GM18868 (cell line): ENCODE measurements at regions not wholly inside any gene's neighbourhood (a gene's known extent, or its start where the extent isn't known, plus 50 kb on each side); places are given as distances from the start of the nearest gene placed in this dataset.
"Not testable (repeated sequence)": the region's sequence is repeated elsewhere in the genome, so short reads cannot be mapped to it uniquely, and the experiment has no call there.

Source experiments
- ATAC-seq: cut with Tn5 transposase; IDR thresholded peaks from one replicate; pipeline ENCODE4 v1.9.1; 2021; ENCODE audit warnings: mild to moderate bottlenecking, moderate library complexity; ENCODE audit not compliant: unreplicated experiment

DNA sequence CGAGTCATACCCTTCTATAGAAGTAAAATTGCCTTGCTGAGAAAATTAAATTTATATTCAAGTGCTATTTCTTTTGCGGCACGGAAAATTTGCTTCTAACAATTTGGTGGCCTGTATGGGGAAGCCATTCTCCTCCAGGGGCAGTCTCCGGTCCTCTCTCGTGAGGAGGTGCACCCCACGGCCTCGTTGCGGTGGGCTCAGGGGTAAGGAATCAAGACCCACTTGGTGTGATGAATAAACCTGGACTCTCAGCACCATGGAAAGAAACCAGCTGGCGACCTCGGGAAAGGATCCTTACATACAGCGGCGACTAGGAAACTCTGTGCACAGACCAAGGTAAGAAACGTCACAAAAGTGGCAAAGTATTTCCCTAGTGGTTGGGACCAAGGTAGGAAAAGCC is 252.9 kb downstream of the DPY19L2 start:
- no peak for ATAC-seq

DNA sequence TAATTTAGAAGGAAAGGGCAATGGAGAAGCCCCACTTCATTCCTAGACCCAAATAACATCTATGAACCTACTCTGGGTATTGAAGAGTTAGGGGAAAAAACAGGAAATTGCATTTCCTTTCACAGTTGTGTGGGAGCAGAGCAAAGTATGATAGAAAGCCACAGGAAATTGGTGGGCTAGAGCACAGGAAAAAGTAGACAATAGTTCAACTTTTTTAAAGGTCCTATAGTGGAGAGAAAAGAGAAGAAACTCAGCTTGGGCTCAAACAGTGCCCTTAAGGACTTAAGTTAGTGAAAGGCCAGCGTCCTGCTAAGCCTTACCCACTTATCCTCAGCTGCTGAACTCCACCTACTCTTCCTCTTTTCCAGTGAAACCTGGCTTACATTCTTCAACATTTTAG is 258.1 kb downstream of the DPY19L2 start:
- ATAC-seq: no peak

DNA sequence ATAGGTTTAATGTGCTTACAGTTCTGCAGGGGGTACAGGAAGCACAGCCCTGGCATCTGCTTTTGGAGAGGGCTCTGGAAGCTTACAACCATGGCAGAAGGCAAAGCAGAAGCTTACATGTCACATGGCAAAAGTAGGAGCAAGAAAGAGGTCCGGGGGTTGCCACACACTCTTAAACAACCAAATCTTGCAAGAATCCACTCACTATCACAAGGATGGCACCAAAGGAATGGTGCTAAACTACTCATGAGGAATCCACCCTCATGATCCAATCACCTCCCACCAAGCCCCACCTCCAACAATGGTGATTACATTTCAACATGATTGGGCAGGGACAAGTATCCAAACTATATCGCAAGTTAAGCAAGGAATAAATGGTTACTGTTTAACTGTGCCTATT is 255.8 kb upstream of the AVPR1A start:
- ATAC-seq: no peak

DNA sequence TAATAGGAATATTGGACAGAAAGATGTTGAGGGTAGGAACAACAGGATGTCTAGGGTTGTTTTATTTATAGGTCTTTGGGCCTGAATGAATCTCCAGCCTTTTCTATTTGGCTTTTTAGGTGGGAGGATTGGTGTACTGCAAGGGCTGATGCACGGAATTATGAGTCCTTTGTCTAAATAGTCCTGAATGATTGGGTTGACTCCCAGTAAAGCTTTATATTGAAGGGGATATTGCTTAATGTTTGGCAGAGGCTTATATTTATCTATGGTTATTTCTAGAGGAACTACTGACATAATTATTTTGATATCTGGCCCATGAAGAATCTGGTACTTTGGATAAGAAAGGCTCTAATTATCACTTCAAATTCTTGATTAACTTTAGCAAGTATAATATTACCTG is 253.6 kb upstream of the AVPR1A start:
- no peak for ATAC-seq

DNA sequence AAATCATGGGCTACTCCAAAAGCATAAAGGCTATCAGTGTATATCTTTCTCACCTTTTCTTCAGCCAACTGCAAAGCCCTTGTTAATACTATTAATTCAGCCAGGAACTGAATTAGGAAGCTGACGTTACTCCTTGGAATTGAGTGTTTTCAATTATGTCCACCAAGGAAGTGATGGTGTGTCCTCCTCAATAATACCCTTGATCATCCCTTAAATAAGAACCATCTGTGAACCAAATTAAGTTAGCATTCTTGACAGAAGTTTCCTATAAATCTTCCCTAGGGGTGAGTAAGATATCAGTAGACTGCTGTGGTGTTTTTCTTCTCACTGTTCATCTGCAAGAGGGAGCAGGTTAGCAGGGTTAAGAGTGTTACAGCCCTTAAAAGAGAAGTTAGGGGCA is 252.3 kb upstream of the AVPR1A start:
- no peak for ATAC-seq

DNA sequence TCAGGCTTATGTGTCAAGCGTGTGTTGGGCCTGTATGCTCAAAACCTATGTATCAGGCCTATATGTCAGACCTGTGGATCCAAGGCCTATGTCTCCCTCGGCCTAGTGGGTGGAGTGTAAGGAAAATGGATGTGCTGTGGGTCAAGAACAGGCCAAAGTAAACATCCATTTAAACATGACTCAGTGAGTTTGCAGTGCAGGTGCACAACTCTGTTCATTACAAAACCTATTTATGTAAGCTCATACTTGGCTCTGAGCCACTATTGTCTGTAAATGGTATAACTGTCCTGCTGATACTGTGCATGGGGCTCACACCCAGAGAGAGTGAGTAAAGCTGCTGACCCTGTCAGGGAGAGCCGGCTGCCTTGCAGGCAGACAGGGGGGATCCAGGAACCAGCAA is 249.7 kb upstream of the AVPR1A start:
- ATAC-seq: no peak

DNA sequence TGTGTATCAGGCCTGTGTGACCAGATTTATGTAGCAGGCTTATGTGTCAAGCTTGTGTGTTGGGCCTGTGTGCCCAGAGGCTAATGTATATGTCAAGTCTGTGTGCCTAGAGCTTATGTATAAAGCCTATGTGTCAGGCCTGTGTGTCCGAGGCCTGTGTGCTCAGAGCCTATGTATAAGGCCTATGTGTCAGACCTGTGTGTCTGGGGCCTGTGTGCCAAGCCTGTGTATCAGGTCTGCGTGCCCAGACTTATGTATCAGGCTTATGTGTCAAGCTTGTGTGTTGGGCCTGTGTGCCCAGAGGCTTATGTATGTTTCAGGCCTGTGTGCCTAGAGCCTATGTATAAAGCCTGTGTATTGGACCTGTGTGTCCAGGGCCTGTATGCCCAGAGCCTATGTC is 249.3 kb upstream of the AVPR1A start:
- no peak for ATAC-seq

DNA sequence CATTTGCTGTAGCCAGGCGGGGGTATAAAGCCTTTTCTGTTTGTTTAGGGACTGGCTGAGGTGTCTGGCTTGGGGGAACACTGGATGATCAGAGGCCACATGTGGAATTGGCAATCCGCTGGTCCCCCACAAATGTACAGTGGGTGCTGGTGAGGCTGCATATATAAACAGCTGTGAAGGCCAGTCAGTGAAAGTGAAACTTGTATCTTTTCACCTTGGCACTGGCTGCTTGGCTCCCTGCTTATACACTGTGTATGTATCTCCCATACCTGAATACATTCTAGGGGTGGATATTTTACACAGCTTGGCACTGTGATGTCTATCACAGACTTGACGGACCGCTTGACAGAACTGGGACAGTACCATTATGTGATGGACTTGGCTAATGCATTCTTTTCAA is 246.8 kb upstream of the AVPR1A start:
- ATAC-seq: no peak

DNA sequence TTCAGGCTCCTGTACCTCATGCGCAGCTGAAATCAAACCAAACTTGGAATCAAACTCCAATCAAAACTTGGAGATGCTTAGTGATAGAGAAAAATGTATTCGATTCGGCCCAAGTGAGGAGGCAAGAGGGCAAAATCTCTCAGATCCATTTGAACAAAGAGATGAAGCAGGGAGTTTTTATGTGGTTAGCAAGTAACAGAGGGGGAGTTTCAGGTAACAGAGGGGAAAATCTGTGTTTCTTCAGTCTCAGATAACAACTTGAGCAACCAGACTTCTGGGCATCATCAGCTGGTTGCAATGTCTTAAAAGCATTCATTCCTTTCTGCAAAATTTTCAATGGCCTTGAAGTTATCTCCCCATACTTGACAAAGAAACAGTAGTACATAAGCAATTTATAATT is 245.1 kb upstream of the AVPR1A start:
- ATAC-seq: peak; percentile 68

DNA sequence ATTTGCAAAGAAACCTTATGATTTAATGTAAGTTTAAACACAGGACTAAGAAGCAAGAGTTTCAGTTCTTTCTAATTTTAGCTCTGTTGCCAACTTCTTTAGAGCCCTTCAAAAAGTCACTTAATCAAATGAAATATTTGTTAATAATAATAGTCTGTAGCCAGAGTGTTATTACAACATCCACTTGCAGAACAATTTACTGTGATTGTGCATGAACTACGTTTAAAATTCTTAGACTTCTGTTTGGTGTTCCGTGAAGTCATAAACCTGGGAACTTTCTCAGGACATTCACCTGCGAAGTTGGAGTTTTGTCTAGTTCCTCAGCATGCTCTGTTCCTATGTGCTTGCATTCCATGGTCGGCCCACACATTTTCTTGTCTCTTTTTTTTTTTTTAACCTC is 244.0 kb upstream of the AVPR1A start:
- no peak for ATAC-seq

DNA sequence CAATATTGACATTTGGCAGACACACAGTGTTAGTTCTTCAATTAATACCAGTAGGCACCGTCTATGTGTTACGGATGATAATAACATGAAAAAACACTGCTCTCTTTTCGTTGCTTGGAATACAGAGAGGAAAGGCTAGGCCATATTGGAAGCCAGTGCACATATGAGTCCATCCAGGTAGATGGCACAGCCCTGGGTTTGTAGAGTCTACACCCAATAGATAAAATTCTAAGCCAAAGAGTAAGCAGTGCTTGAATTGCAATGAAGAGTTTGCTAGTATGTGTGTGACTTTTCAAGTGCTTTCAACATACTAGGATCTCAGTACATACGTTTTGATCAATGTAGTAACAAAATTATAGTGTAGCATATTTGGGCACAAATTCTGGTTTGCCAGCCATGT is 243.3 kb upstream of the AVPR1A start:
- ATAC-seq: no peak

DNA sequence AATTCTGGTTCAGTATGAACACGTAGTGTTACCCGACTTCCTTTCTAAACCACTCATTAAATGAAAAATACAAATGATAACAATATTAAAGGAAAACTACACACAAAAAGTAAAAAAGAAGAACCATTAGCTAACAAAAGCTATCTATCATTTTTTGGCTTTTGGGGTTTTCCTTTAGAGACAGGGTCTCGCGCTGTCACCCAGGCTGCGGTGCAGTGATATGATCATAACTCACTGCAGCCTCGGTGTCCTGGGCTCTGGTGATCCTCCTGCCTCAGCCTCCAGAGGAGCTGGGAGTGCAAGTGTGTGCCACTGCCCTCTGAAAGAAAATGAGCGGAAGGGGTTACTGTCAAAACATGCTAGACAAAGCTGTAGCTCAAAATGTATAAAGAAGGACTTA is 238.2 kb upstream of the AVPR1A start:
- no peak for ATAC-seq

DNA sequence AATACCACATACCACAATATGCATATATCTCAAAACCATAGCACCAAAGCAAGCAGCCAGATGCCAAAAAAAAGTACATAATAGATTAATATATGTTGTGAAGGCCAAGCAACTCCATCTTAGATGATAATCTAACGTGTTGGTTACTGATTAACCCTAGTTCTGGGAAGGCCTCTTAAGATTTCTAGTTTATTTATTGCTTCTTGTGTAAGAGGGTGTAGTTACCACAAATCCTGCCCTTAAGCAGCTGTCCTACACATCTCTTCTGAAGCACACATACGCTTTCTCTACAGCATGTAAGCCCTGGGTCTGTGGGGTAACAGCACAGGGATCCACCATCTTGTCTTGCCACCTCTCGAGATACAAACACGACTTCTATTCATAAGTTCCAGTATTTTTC is 236.8 kb upstream of the AVPR1A start:
- no peak for ATAC-seq

DNA sequence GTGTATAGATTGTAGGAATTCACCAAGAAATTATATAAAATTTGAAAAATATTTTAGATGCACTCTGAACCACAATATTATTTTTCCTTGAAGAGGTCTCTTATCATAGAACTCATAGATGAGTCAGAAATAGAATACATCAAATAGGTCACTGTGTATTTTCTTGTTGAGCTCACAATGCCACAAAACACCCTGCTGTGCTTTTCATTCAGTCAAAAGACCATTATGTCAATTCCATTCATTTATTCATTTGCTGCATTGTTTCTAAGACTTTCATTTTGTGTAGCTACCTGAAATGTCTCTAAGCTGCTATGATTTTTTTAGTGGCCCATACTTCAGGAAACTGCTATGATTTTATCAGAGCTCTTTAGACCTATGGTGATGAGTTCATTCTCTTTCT is 231.9 kb upstream of the AVPR1A start:
- ATAC-seq: no peak

DNA sequence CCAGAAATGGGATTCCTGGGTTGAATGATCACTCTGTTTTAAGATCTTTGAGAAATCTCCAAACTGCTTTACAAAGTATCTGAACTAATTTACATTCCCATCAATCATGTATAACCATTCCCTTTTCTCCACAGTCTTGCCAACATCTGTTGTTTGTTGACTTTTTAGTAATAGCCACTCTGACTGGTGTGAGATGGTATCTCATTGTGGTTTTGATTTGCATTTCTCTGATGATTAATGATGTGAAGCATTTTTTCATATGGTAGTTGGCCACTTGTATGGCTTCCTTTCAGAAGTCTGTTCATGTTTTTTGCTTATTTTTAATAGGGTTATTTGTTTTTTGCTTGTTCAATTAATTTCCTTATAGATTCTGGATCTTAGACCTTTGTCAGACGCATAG is 211.8 kb upstream of the AVPR1A start:
- ATAC-seq: no peak

DNA sequence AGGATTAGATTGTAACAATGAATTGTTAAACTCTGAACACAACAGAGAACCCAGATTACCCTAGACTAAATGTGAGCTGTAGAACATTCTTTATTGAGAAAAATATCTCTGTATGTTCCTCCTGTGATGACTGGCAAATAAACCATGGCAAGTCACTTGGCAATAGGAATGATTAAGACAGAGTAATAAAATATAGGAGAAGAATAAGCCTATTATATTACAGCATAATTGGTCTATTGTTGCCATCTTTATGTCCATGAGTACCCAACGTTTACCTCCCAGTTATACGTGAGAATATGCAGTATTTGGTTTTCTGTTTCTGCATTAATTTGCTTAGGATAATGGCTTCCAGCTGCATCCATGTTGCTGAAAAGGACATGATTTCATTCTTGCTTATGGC is 211.2 kb upstream of the AVPR1A start:
- ATAC-seq: no peak

DNA sequence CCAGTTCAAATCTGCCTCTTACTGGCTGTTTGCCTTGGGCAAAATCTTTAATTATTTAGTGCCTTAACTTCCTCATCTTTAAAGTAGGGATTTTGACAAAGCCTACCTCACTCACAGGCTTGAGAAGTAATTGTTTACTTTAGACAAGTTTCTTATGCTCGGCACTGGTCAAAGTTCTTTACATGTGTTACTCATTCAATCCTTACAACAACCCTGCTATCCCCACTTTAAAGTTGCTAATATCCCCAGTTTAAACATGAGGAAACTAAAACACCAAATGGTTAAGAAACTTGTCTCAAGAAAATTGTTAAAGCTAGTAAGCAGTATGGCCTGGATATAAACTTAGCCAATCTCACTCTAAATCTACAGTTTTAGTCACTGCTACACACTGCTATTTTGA is 204.0 kb upstream of the AVPR1A start:
- no peak for ATAC-seq

DNA sequence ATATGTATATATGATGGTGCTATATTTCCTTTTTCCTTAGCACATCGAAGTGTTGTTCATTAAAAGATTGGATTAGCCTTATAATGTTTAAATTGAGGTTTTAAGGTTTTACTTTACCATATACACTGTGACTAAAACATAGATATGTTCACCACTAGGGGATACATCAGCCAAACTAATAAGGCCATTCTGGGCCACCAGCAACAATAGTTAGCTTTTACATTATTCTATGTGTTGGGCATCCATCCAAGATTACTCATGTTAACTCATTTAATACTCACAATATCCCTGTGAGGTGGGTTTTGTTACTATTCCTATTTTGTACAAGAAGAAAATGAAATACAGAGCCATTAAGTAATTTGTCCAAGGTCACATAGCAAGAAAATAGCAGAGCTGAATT is 202.6 kb upstream of the AVPR1A start:
- ATAC-seq: no peak

DNA sequence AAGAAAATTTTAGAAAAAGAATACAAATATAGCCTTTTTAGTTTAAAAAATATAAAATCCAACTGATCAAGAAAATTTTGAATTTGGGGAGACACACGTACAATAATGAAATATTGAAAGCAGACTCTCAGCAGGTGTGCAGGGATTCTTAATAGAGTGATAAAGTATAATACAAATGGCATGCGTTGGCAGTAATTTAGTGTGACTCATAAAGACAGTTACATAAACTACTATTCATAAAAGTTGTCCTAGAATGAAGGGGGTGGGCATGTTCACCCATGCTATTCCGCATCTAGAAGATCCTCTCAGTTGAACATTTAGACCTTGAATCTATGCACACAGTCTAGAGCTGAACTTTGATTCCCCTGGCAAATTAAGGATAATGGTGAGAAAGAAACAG is 200.4 kb upstream of the AVPR1A start:
- ATAC-seq: no peak

DNA sequence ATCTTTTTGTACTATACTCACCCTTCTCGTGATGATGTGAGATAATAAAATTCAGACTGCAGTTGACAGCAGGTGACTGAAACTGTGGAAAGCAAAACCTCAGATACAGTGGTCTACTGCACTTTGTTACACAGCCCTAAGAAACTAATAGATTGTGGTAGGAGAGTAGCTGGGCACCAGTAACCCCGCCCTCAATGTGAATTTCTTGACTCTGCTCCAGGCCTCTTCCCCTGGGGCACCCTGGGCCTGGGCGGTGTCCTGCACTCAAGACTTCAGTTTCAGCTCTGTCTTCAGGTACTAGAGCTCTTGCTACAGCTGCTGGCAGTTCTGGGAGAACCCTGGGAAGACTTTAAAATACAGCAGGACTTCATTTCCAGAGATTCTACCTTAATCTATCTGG is 197.6 kb upstream of the AVPR1A start:
- no peak for ATAC-seq

DNA sequence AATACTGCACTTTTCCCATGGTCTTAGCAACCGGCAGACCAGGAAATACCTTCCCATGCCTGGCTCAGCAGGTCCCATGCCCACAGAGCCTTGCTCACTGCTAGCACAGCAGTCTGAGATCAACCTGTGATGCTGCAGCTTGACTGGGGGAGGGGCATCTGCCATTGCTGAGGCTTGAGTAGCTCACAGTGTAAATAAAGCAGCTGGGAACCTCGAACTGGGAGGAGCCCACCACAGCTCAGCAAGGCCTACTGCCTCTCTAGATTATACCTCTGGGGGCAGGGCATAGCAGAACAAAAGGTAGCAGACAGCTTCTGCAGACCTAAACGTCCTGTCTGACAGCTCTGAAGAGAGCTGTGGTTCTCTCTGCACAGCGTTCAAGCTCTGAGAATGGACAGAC is 186.2 kb upstream of the AVPR1A start:
- not testable (repeated sequence) for ATAC-seq

DNA sequence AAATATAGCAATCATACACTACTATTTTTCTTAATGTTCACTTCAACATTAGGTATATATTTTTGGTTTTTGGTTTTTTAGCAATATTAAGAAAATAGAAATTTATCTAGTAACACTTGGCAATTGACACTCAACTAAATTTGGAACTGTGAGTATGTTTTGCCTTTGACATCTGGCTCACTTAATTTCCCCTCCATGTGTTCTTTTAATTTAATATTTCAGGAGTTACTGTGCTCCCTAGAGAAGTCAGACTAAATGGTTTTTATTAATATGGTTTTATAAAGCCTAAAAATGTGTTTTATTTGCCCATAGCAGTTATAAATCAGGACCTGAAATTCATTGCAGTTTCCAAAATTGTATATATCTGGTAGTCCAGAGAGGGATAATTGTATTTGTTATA is 175.3 kb upstream of the AVPR1A start:
- ATAC-seq: no peak

DNA sequence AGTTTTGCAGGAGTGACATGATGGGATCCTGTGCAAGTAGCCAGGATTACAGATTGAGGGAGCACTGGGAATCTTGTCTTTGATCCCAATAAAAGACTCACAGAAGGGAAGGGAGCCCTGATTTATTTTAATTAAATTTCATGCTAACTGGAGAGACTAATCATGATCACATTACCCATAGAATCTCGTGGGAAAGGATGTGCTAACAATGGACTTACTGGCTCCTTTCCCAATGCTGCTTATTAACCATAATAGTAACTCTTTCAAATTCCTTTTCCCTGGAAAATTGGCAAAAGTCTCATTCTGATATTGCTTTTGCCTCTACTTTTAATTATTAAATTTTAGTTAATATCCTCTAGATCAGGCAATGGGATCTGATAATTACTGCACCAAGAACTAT is 174.8 kb upstream of the AVPR1A start:
- ATAC-seq: no peak

DNA sequence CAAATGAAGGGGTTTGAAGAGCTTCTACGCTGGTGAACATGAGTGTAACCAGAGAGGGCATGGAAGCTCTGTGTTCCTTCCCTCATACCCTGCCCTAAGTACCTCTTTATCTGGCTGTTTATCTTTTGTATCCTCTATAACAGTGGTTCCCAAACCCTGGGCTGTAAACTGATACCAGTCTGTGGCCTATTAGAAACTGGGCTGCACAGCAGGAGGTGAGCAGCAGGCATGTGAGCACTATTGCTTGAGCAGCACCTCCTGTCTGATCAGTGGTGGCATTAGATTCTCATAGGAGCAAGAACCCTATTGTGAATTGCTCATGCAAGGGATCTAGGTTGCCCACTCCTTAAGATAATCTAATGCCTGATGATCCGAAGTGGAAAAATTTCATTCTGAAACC is 172.9 kb upstream of the AVPR1A start:
- ATAC-seq: no peak
